Neural progenitor cell (in vitro differentiated cells): ENCODE measurements at regions not wholly inside any gene's neighbourhood (a gene's known extent, or its start where the extent isn't known, plus 50 kb on each side); places are given as distances from the start of the nearest gene placed in this dataset.

Experiments
- DNase-seq: peaks from one replicate; pipeline ENCODE4 v3.0.0-alpha.2; 2016; ENCODE audit warnings: low spot score
- H2AFZ ChIP-seq: fragments of 200-600 bp; sonication (generic); replicated peaks from 2 replicates; pipeline ENCODE4 v1.6.1; 2016; ENCODE audit warnings: antibody characterized with exemption
- H3F3A ChIP-seq: fragments of 200-600 bp; sonication (generic); 2 replicates; pipeline ENCODE4 v1.6.1; 2016; ENCODE audit warnings: antibody characterized with exemption, low read depth
- H3K27ac ChIP-seq: fragments of 200-600 bp; sonication (generic); 2 replicates; pipeline ENCODE4 v1.5.1; 2016; ENCODE audit warnings: mild to moderate bottlenecking
- H3K27me3 ChIP-seq: fragments of 200-600 bp; sonication (generic); 2 replicates; pipeline ENCODE4 v1.6.1; 2016; ENCODE audit warnings: mild to moderate bottlenecking, moderate library complexity
- H3K36me3 ChIP-seq: fragments of 200-600 bp; sonication (generic); 2 replicates; pipeline ENCODE4 v1.5.1; 2016
- H3K4me1 ChIP-seq: fragments of 200-600 bp; sonication (generic); 2 replicates; pipeline ENCODE4 v1.6.1; 2016; ENCODE audit warnings: mixed run types
- H3K4me2 ChIP-seq: fragments of 200-600 bp; sonication (generic); 2 replicates; pipeline ENCODE4 v1.6.1; 2016
- H3K4me3 ChIP-seq: fragments of 200-600 bp; sonication (generic); 2 replicates; pipeline ENCODE4 v1.5.1; 2016
- H3K79me2 ChIP-seq: fragments of 200-600 bp; sonication (generic); 2 replicates; pipeline ENCODE4 v1.6.1; 2016; ENCODE audit warnings: low read depth
- H3K9ac ChIP-seq: fragments of 200-600 bp; sonication (generic); 2 replicates; pipeline ENCODE4 v1.6.1; 2016
- H3K9me3 ChIP-seq: fragments of 200-600 bp; sonication (generic); 2 replicates; pipeline ENCODE4 v1.5.1; 2016; ENCODE audit warnings: low read depth
- H4K20me1 ChIP-seq: fragments of 200-600 bp; sonication (generic); 2 replicates; pipeline ENCODE4 v1.6.1; 2016; ENCODE audit warnings: low read depth
- H3K27ac Mint-ChIP-seq: 3 replicates; pipeline ENCODE4 v1.8.0; 2021; ENCODE audit warnings: mixed read lengths
- H3K27me3 Mint-ChIP-seq: 2 replicates; pipeline ENCODE4 v1.8.0; 2022; ENCODE audit warnings: low read depth, mild to moderate bottlenecking, inconsistent platforms, moderate library complexity, mixed read lengths; ENCODE audit not compliant: insufficient read depth
- H3K36me3 Mint-ChIP-seq: 3 replicates; pipeline ENCODE4 v1.8.0; 2021; ENCODE audit warnings: mixed read lengths
- H3K4me1 Mint-ChIP-seq: 3 replicates; pipeline ENCODE4 v1.8.0; 2021; ENCODE audit warnings: mixed read lengths
- H3K4me3 Mint-ChIP-seq: 3 replicates; pipeline ENCODE4 v1.8.0; 2021; ENCODE audit warnings: mild to moderate bottlenecking, moderate library complexity, mixed read lengths
- H3K9me3 Mint-ChIP-seq: 3 replicates; pipeline ENCODE4 v1.8.0; 2020; ENCODE audit warnings: mixed read lengths
- EZH2 ChIP-seq: fragments of 200-600 bp; sonication (generic); IDR thresholded peaks from 2 replicates; pipeline ENCODE4 v1.6.1; 2017; ENCODE audit warnings: antibody characterized with exemption, mild to moderate bottlenecking, moderate library complexity
- EZH2phosphoT487 ChIP-seq: fragments of 200-600 bp; sonication (generic); IDR thresholded peaks from 2 replicates; pipeline ENCODE4 v1.6.1; 2017; ENCODE audit warnings: antibody characterized with exemption
- TF ChIP-seq, protein P1 (sequence below): fragments of 200-600 bp; sonication (generic); IDR thresholded peaks from 2 replicates; pipeline ENCODE4 v1.5.1; 2017; ENCODE audit warnings: antibody characterized with exemption, mild to moderate bottlenecking

DNA sequence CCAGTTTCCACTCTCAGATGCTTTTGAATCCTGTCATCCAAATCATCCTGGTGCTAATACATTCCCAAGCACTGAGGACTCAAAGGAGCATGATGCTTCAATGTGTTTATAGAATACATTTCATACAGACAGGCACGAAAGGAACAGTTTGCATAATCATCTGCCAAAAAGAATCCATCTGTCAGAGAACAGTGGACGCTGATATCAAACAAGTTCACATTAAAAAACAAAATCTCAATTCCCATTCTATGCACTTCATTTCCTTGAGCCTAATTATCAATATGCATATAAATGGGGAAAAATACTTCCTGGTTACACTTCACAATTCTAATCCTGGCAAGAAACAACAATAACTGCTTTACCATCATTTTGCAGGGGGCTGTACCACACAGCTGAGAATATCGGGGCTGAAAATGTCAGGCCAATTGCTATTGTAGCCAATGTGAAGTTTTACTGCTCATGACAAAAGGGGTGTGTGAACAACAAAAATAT, 125.5 kb upstream of the FAM174A start:
- Mint-ChIP-seq H3K4me3 (no peak overlapping the region), H3K27ac (no peak overlapping the region), H3K27me3 (no peaks in the 10 kb centered on the region), H3K9me3 (no peaks in the 10 kb centered on the region), H3K36me3 (no peaks in the 10 kb centered on the region), H3K4me1 (peaks cover 6% of the 10 kb centered on the region)
- Histone ChIP-seq H3K36me3 (no peaks in the 10 kb centered on the region), H3K4me1 (no peaks in the 10 kb centered on the region), H3F3A (no peaks in the 10 kb centered on the region), H2AFZ (no peak overlapping the region), H4K20me1 (no peaks in the 10 kb centered on the region), H3K9me3 (no peaks in the 10 kb centered on the region), H3K4me3 (no peak overlapping the region), H3K79me2 (no peaks in the 10 kb centered on the region), H3K4me2 (no peak overlapping the region), H3K27ac (no peak overlapping the region), H3K27me3 (no peaks in the 10 kb centered on the region), H3K9ac (no peak overlapping the region)
- no peak for DNase-seq
- TF ChIP-seq EZH2: no peak
- no peak for TF ChIP-seq EZH2phosphoT487
- TF ChIP-seq, protein P1, sequence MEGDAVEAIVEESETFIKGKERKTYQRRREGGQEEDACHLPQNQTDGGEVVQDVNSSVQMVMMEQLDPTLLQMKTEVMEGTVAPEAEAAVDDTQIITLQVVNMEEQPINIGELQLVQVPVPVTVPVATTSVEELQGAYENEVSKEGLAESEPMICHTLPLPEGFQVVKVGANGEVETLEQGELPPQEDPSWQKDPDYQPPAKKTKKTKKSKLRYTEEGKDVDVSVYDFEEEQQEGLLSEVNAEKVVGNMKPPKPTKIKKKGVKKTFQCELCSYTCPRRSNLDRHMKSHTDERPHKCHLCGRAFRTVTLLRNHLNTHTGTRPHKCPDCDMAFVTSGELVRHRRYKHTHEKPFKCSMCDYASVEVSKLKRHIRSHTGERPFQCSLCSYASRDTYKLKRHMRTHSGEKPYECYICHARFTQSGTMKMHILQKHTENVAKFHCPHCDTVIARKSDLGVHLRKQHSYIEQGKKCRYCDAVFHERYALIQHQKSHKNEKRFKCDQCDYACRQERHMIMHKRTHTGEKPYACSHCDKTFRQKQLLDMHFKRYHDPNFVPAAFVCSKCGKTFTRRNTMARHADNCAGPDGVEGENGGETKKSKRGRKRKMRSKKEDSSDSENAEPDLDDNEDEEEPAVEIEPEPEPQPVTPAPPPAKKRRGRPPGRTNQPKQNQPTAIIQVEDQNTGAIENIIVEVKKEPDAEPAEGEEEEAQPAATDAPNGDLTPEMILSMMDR: no peak

DNA sequence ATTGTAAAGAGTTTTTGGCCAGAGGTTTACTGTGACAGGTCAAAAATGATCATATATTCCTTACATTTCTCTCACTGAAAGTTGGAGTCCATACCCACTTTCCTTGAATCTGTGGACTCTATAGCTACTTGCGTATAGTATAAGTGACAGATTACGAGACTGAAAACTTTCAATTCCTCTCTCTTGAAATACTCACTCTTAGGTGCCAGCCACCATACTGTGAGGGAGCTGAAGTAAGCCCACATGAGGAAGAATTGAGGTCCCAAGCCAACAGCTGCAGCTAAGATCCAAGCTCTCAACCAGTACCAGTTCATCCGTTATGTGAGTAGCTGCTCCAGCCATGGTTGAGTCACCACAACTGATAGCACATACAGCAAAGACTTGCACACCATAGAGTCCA, 128.1 kb upstream of the FAM174A start:
- no peaks in the 10 kb centered on the region for H3K36me3 Mint-ChIP-seq
- H3K9ac ChIP-seq: no peak overlapping the region
- H3K36me3 ChIP-seq: no peaks in the 10 kb centered on the region
- H2AFZ ChIP-seq: no peak overlapping the region
- H3F3A ChIP-seq: no peaks in the 10 kb centered on the region
- no peaks in the 10 kb centered on the region for H3K79me2 ChIP-seq
- H3K4me3 ChIP-seq: no peak overlapping the region
- no peak for DNase-seq
- no peaks in the 10 kb centered on the region for H3K4me1 ChIP-seq
- no peaks in the 10 kb centered on the region for H3K9me3 Mint-ChIP-seq
- no peak overlapping the region for H3K27ac ChIP-seq
- peaks cover 6% of the 10 kb centered on the region for H3K4me1 Mint-ChIP-seq
- no peaks in the 10 kb centered on the region for H3K9me3 ChIP-seq
- no peak overlapping the region for H3K27ac Mint-ChIP-seq
- H3K4me2 ChIP-seq: no peak overlapping the region
- H4K20me1 ChIP-seq: no peaks in the 10 kb centered on the region
- no peak overlapping the region for H3K4me3 Mint-ChIP-seq
- no peaks in the 10 kb centered on the region for H3K27me3 ChIP-seq
- no peak for TF ChIP-seq EZH2phosphoT487
- TF ChIP-seq EZH2: no peak
- TF ChIP-seq, protein P1: no peak
- no peaks in the 10 kb centered on the region for H3K27me3 Mint-ChIP-seq

DNA sequence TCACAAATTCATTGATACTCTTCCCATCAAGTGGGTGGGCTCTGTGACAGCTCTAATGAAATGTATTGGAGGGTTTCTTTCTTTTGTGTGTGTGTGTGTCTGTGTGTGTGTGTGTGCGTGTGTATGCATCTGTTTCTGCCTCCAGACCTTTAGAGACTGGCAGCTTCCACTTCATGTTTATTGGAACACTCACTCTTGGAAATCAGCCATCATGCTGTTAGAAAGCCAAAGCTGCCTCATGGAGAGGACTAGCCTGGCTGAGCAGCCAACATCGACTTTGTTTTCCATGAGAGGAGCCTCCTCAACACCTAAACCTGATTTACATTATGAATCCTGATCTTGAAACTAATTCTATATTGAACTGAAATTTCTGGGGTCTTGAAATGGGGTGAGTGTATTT, 128.5 kb upstream of the FAM174A start:
- no peak for DNase-seq
- no peak overlapping the region for H3K4me2 ChIP-seq
- no peaks in the 10 kb centered on the region for H3K79me2 ChIP-seq
- H3K27me3 Mint-ChIP-seq: no peaks in the 10 kb centered on the region
- no peaks in the 10 kb centered on the region for H3K4me1 ChIP-seq
- no peaks in the 10 kb centered on the region for H3K9me3 Mint-ChIP-seq
- no peaks in the 10 kb centered on the region for H3K36me3 ChIP-seq
- H3K36me3 Mint-ChIP-seq: no peaks in the 10 kb centered on the region
- H3K9ac ChIP-seq: no peak overlapping the region
- no peak overlapping the region for H3K4me3 ChIP-seq
- no peaks in the 10 kb centered on the region for H3K9me3 ChIP-seq
- TF ChIP-seq EZH2phosphoT487: no peak
- no peak for TF ChIP-seq EZH2
- TF ChIP-seq, protein P1: no peak
- H3F3A ChIP-seq: no peaks in the 10 kb centered on the region
- no peaks in the 10 kb centered on the region for H3K27me3 ChIP-seq
- no peak overlapping the region for H2AFZ ChIP-seq
- no peak overlapping the region for H3K27ac Mint-ChIP-seq
- H3K4me3 Mint-ChIP-seq: no peak overlapping the region
- H3K4me1 Mint-ChIP-seq: peaks cover 6% of the 10 kb centered on the region
- H4K20me1 ChIP-seq: no peaks in the 10 kb centered on the region
- H3K27ac ChIP-seq: no peak overlapping the region
